HCT116 (cell line): ENCODE measurements at regions not wholly inside any gene's neighbourhood (a gene's known extent, or its start where the extent isn't known, plus 50 kb on each side); places are given as distances from the start of the nearest gene placed in this dataset.

Source experiments
- ATAC-seq: fragments of 200-7000 bp; cut with Tn5 transposase; 2 replicates; pipeline ENCODE4 v1.9.1; 2020; ENCODE audit warnings: mild to moderate bottlenecking, moderate library complexity
- BruUV-seq: library from RNA; stranded (reverse); fragments of 400-500 nt; replicated peaks from 2 replicates; lab custom pipeline; 2021; lab: Mats Ljungman, UMichigan
- CTCF ChIA-PET: fragments of 300-600 bp; sonication (Branson Sonifier 250); formaldehyde crosslinking; loops from one replicate; lab custom pipeline; 2021; ENCODE audit warnings: antibody characterized with exemption; lab: Charles Lee
- POLR2A ChIA-PET: fragments of 300-600, 350-600 bp; sonication (Branson Sonifier 250); formaldehyde crosslinking; loops from one replicate; lab custom pipeline; 2021; ENCODE audit warnings: antibody characterized with exemption; lab: Charles Lee
- RAD21 ChIA-PET, 2 experiments: fragments of 300-600 bp; sonication (Branson Sonifier 250); formaldehyde crosslinking; loops; one replicate each; lab custom pipeline; 2023; ENCODE audit warnings: low total read pairs in 2 of 2; ENCODE audit not compliant: uncharacterized antibody in 2 of 2, unreplicated experiment in 2 of 2, low non-redundant PET in 1 of 2; lab: Charles Lee
- DNase-seq: peaks from one replicate; pipeline ENCODE4 v3.0.0-alpha.2; 2010; ENCODE audit warnings: low read depth, low spot score
- H2AFZ ChIP-seq: fragments of 200-600 bp; shearing (Covaris generic), sonication (generic); 2 replicates; pipeline ENCODE4 v1.6.1; 2017; ENCODE audit warnings: low read depth, mixed run types, mixed read lengths, antibody characterized with exemption, low read length; ENCODE audit not compliant: poor library complexity, severe bottlenecking
- H3K27ac ChIP-seq: 2 replicates; pipeline ENCODE4 v1.5.1; 2012; ENCODE audit warnings: low read depth, low read length
- H3K27me3 ChIP-seq: fragments of 200-600 bp; sonication (generic); 2 replicates; pipeline ENCODE4 v1.6.1; 2016; ENCODE audit warnings: mixed run types, low read length, mixed read lengths; ENCODE audit not compliant: insufficient read depth
- H3K36me3 ChIP-seq, 2 experiments: fragments of 200-500 bp in 1 of 2; fragments of 200-600 bp in 1 of 2; sonication (Bioruptor generic) in 1 of 2; sonication (generic) in 1 of 2; 2 replicates each; pipeline versions ENCODE4 v1.5.1 to v1.6.1; 2014 to 2016; ENCODE audit warnings: low read length in 2 of 2, inconsistent platforms in 1 of 2, mixed read lengths in 1 of 2, mixed run types in 1 of 2; ENCODE audit not compliant: insufficient read depth in 2 of 2, control insufficient read depth in 1 of 2
- H3K4me1 ChIP-seq, 2 experiments: fragments of 200-600 bp in 1 of 2; sonication (generic) in 1 of 2; 2 replicates each; pipeline versions ENCODE4 v1.5.1 to v1.6.1; 2012 to 2017; ENCODE audit warnings: low read length in 2 of 2, inconsistent platforms in 1 of 2, mild to moderate bottlenecking in 1 of 2, mixed read lengths in 1 of 2, mixed run types in 1 of 2, moderate library complexity in 1 of 2; ENCODE audit not compliant: insufficient read depth in 2 of 2, control insufficient read depth in 1 of 2
- H3K4me2 ChIP-seq: fragments of 200-600 bp; sonication (generic); 2 replicates; pipeline ENCODE4 v1.6.1; 2017; ENCODE audit warnings: mixed run types, low read length, mixed read lengths
- H3K4me3 ChIP-seq, 2 experiments: fragments of 200-600 bp in 1 of 2; sonication (generic) in 1 of 2; replicated peaks in 1 of 2; 2 replicates each; pipeline ENCODE4 v1.5.1; 2011 to 2016; ENCODE audit warnings: low read length in 2 of 2, control low read depth in 1 of 2, low read depth in 1 of 2, mild to moderate bottlenecking in 1 of 2, mixed read lengths in 1 of 2, mixed run types in 1 of 2
- H3K79me2 ChIP-seq: fragments of 200-600 bp; sonication (generic); 2 replicates; pipeline ENCODE4 v1.6.1; 2017; ENCODE audit warnings: mild to moderate bottlenecking, mixed run types, low read length, moderate library complexity, mixed read lengths; ENCODE audit not compliant: insufficient read depth
- H3K9ac ChIP-seq: fragments of 200-600 bp; sonication (generic); 2 replicates; pipeline ENCODE4 v1.6.1; 2016; ENCODE audit warnings: low read length, mixed read lengths
- H3K9me2 ChIP-seq: fragments of 200-600 bp; sonication (generic), shearing (Covaris generic); 2 replicates; pipeline ENCODE4 v1.6.1; 2017; ENCODE audit warnings: mixed run types, mild to moderate bottlenecking, moderate library complexity; ENCODE audit not compliant: insufficient read depth
- H3K9me3 ChIP-seq, 2 experiments: fragments of 200-500 bp in 1 of 2; fragments of 200-600 bp in 1 of 2; sonication (Bioruptor generic) in 1 of 2; sonication (generic) in 1 of 2; 2 replicates each; pipeline ENCODE4 v1.6.1; 2014 to 2017; ENCODE audit warnings: low read length in 2 of 2, mixed read lengths in 2 of 2, inconsistent platforms in 1 of 2, low read depth in 1 of 2, mild to moderate bottlenecking in 1 of 2, mixed run types in 1 of 2, moderate library complexity in 1 of 2; ENCODE audit not compliant: control insufficient read depth in 1 of 2, insufficient read depth in 1 of 2
- H4K20me1 ChIP-seq: fragments of 200-600 bp; sonication (generic), shearing (Covaris generic); 2 replicates; pipeline ENCODE4 v1.6.1; 2017; ENCODE audit warnings: mixed run types, mild to moderate bottlenecking, moderate library complexity; ENCODE audit not compliant: insufficient read depth
- CBX3 ChIP-seq: IDR thresholded peaks from 2 replicates; pipeline ENCODE4 v1.6.1; 2012; ENCODE audit warnings: low read depth
- JUND ChIP-seq: IDR thresholded peaks from 2 replicates; pipeline ENCODE4 v1.6.1; 2012
- MAX ChIP-seq: IDR thresholded peaks from 2 replicates; pipeline ENCODE4 v1.6.1; 2012
- POLR2A ChIP-seq: IDR thresholded peaks from 2 replicates; pipeline ENCODE4 v1.7.0; 2011; ENCODE audit warnings: borderline replicate concordance; ENCODE audit not compliant: insufficient read depth, insufficient read length; ENCODE audit errors: extremely low read depth
- POLR2AphosphoS5 ChIP-seq: IDR thresholded peaks from 2 replicates; pipeline ENCODE4 v1.6.1; 2011; ENCODE audit warnings: mild to moderate bottlenecking, low read depth, low read length, moderate library complexity
- SIN3A ChIP-seq: IDR thresholded peaks from 2 replicates; pipeline ENCODE4 v1.6.1; 2012; ENCODE audit warnings: low read depth
- TCF7L2 ChIP-seq: IDR thresholded peaks from 2 replicates; pipeline ENCODE4 v1.7.0; 2011; ENCODE audit warnings: borderline replicate concordance, inconsistent platforms; ENCODE audit not compliant: insufficient read depth, insufficient read length; ENCODE audit errors: extremely low read depth
- YY1 ChIP-seq: IDR thresholded peaks from 2 replicates; pipeline ENCODE4 v1.6.1; 2011; ENCODE audit warnings: low read length, low read depth, moderate library complexity, mild to moderate bottlenecking; ENCODE audit not compliant: insufficient replicate concordance; ENCODE audit errors: extremely low read depth
- ZFX ChIP-seq: fragments of 450-650 bp; IDR thresholded peaks from 2 replicates; pipeline ENCODE4 v1.6.1; 2017
- intact Hi-C: fragments of 100-400 bp; cut with micrococcal nuclease; formaldehyde crosslinking; loops from 2 replicates; pipeline ENCODE4 v1.10.0; 2022

- Histone ChIP-seq H3K27ac (peak overlapping the region; percentile 96), H3K4me2 (peak overlapping the region; percentile 85), H3K27me3 (no peaks in the 10 kb centered on the region), H3K9me2 (no peaks in the 10 kb centered on the region), H4K20me1 (no peaks in the 10 kb centered on the region), H2AFZ (no peak overlapping the region), H3K9me3 (no peaks in the 10 kb centered on the region), H3K9ac (peak overlapping the region; percentile 91), H3K4me1 (peaks cover 21 to 37% of the 10 kb centered on the region in 2 experiments), H3K4me3 (peak overlapping the region; percentile 62 to 71)
- intact Hi-C loops, result loop anchor here (1.0 to 5.0 kb wide), 7 partner anchors 13 to 1101 kb away; partner anchors contain the start of gene ABT1
- DNase-seq (peak; percentile 69), ATAC-seq (peak; percentile 26)
- POLR2A ChIA-PET, result interaction anchor here (0.7 to 6.1 kb wide), 25 partner anchors 14 to 1108 kb away, joined by 3 to 390 read pairs (median 7); a partner anchor contains a TSS
- RAD21 ChIA-PET, result interaction anchor here in 1 of 2 experiments (1.1 kb wide), 1 partner anchor 12 kb away, joined by 3 read pairs; no protein-coding TSS in a partner anchor
- BruUV-seq, result TSS peak; percentile 97
- CTCF ChIA-PET, result no interaction called here
- TF ChIP-seq CBX3, result no peak; the same call in 1 of the 2 replicates
- peak; percentile 43 for TF ChIP-seq POLR2AphosphoS5
- TF ChIP-seq YY1, result no peak
- TF ChIP-seq MAX, result peak; percentile 45
- peak; percentile 6 for TF ChIP-seq TCF7L2
- 0 out of 2 replicates have a peak, but pooled peaks have one; percentile 15 for TF ChIP-seq ZFX
- peak; percentile 7; the same call in 1 of the 2 replicates for TF ChIP-seq JUND
- TF ChIP-seq SIN3A, result peak; percentile 19
- TF ChIP-seq POLR2A, result peak; percentile 94
- TF ChIP-seq, all 23 proteins: peak for 7
- Histone ChIP-seq H3K79me2 (no peaks in the 10 kb centered on the region), H3K36me3 (no peaks in the 10 kb centered on the region)
These were observed 113.9 kb upstream of the PRSS16 start for GRCh38 chr6:27133281-27134227.
